ENCODE measurements at regions not wholly inside any gene's neighbourhood (a gene's known extent, or its start where the extent isn't known, plus 50 kb on each side); places are given as distances from the start of the nearest gene placed in this dataset.

GRCh38 chr2:240252872-240253511 lies 112.5 kb upstream of the OTOS start:
- no peaks in the 10 kb centered on the region for H3K9me3 Mint-ChIP-seq
- peaks cover 12 to 85% of the 10 kb centered on the region in 2 donors for H3K27me3 Mint-ChIP-seq
- H3K4me3 Mint-ChIP-seq = no peak overlapping the region
- no peaks in the 10 kb centered on the region for H3K36me3 Mint-ChIP-seq (ENCODE audit: insufficient read depth)
- DNase-seq = no peak
- H3K27ac Mint-ChIP-seq = no peak overlapping the region
- ATAC-seq (replicated peaks) = no peak
- H3K4me1 Mint-ChIP-seq (ENCODE audit: low read depth in 2 of 2) = peaks cover 0 to 2% of the 10 kb centered on the region in 2 donors

GRCh38 chr2:240253583-240254145 lies 113.2 kb upstream of the OTOS start:
- H3K9me3 Mint-ChIP-seq = no peaks in the 10 kb centered on the region
- no peak overlapping the region for H3K27ac Mint-ChIP-seq
- no peak overlapping the region for H3K4me3 Mint-ChIP-seq
- peaks cover 12 to 79% of the 10 kb centered on the region in 2 donors for H3K27me3 Mint-ChIP-seq
- ATAC-seq (replicated peaks) (no peak), DNase-seq (no peak)
- no peaks in the 10 kb centered on the region for H3K36me3 Mint-ChIP-seq (ENCODE audit: insufficient read depth)
- peaks cover 0 to 2% of the 10 kb centered on the region in 2 donors for H3K4me1 Mint-ChIP-seq (ENCODE audit: low read depth in 2 of 2)

GRCh38 chr2:240254337-240255164 lies 114.1 kb upstream of the OTOS start:
- Mint-ChIP-seq H3K27me3 (peaks cover 12 to 75% of the 10 kb centered on the region in 2 donors), H3K4me1 (ENCODE audit: low read depth in 2 of 2) (peaks cover 0 to 2% of the 10 kb centered on the region in 2 donors), H3K9me3 (no peaks in the 10 kb centered on the region), H3K36me3 (ENCODE audit: insufficient read depth) (no peaks in the 10 kb centered on the region), H3K27ac (no peak overlapping the region), H3K4me3 (no peak overlapping the region)
- ATAC-seq (replicated peaks) (no peak), DNase-seq (no peak)

GRCh38 chr2:240255165-240255491 lies 114.7 kb upstream of the OTOS start:
- ATAC-seq (replicated peaks) = no peak

GRCh38 chr2:240255811-240256703 lies 115.6 kb upstream of the OTOS start:
- no peaks in the 10 kb centered on the region for H3K4me1 Mint-ChIP-seq (ENCODE audit: low read depth in 2 of 2)
- no peak overlapping the region for H3K27ac Mint-ChIP-seq
- H3K27me3 Mint-ChIP-seq = peaks cover 12 to 67% of the 10 kb centered on the region in 2 donors
- no peaks in the 10 kb centered on the region for H3K9me3 Mint-ChIP-seq
- no peak overlapping the region for H3K4me3 Mint-ChIP-seq
- ATAC-seq (replicated peaks) (no peak), DNase-seq (no peak)
- H3K36me3 Mint-ChIP-seq (ENCODE audit: insufficient read depth) = no peaks in the 10 kb centered on the region

More at GRCh38 chr2:240255165-240255491, 114.7 kb upstream of the OTOS start:
- Mint-ChIP-seq H3K36me3 (ENCODE audit: insufficient read depth) (no peaks in the 10 kb centered on the region), H3K27me3 (peaks cover 12 to 74% of the 10 kb centered on the region in 2 donors), H3K4me1 (ENCODE audit: low read depth in 2 of 2) (peaks cover 0 to 2% of the 10 kb centered on the region in 2 donors), H3K27ac (no peak overlapping the region), H3K9me3 (no peaks in the 10 kb centered on the region), H3K4me3 (no peak overlapping the region)
- DNase-seq = no peak

GRCh38 chr2:240256704-240257637 lies 116.5 kb upstream of the OTOS start:
- H3K27ac Mint-ChIP-seq = no peak overlapping the region
- H3K4me1 Mint-ChIP-seq (ENCODE audit: low read depth in 2 of 2) = no peaks in the 10 kb centered on the region
- no peak for ATAC-seq (replicated peaks)
- H3K9me3 Mint-ChIP-seq = peaks cover 0 to 1% of the 10 kb centered on the region in 2 donors
- H3K4me3 Mint-ChIP-seq = no peak overlapping the region
- no peaks in the 10 kb centered on the region for H3K36me3 Mint-ChIP-seq (ENCODE audit: insufficient read depth)
- peaks cover 12 to 67% of the 10 kb centered on the region in 2 donors for H3K27me3 Mint-ChIP-seq
- DNase-seq = no peak

GRCh38 chr2:240257940-240258580 lies 117.6 kb upstream of the OTOS start:
- peaks cover 0 to 7% of the 10 kb centered on the region in 2 donors for H3K9me3 Mint-ChIP-seq
- H3K4me1 Mint-ChIP-seq (ENCODE audit: low read depth in 2 of 2) = no peaks in the 10 kb centered on the region
- peaks cover 12 to 57% of the 10 kb centered on the region in 2 donors for H3K27me3 Mint-ChIP-seq
- H3K4me3 Mint-ChIP-seq = no peak overlapping the region
- no peaks in the 10 kb centered on the region for H3K36me3 Mint-ChIP-seq (ENCODE audit: insufficient read depth)
- DNase-seq (no peak), ATAC-seq (replicated peaks) (no peak)
- no peak overlapping the region for H3K27ac Mint-ChIP-seq

GRCh38 chr2:240258685-240259084 lies 118.2 kb upstream of the OTOS start:
- H3K27me3 Mint-ChIP-seq = peaks cover 12 to 50% of the 10 kb centered on the region in 2 donors
- no peaks in the 10 kb centered on the region for H3K4me1 Mint-ChIP-seq (ENCODE audit: low read depth in 2 of 2)
- H3K36me3 Mint-ChIP-seq (ENCODE audit: insufficient read depth) = no peaks in the 10 kb centered on the region
- ATAC-seq (replicated peaks) (no peak), DNase-seq (no peak)
- H3K4me3 Mint-ChIP-seq = no peak overlapping the region
- H3K9me3 Mint-ChIP-seq = peaks cover 0 to 7% of the 10 kb centered on the region in 2 donors
- H3K27ac Mint-ChIP-seq = no peak overlapping the region

GRCh38 chr2:240259201-240259923 lies 118.9 kb upstream of the OTOS start:
- no peak overlapping the region for H3K27ac Mint-ChIP-seq
- H3K4me1 Mint-ChIP-seq (ENCODE audit: low read depth in 2 of 2) = no peaks in the 10 kb centered on the region
- H3K36me3 Mint-ChIP-seq (ENCODE audit: insufficient read depth) = no peaks in the 10 kb centered on the region
- no peak overlapping the region for H3K4me3 Mint-ChIP-seq
- peaks cover 12 to 45% of the 10 kb centered on the region in 2 donors for H3K27me3 Mint-ChIP-seq
- no peak for ATAC-seq (replicated peaks)
- DNase-seq = no peak
- H3K9me3 Mint-ChIP-seq = peaks cover 0 to 7% of the 10 kb centered on the region in 2 donors

GRCh38 chr2:240259924-240260529 lies 119.6 kb upstream of the OTOS start:
- no peaks in the 10 kb centered on the region for H3K4me1 Mint-ChIP-seq (ENCODE audit: low read depth in 2 of 2)
- ATAC-seq (replicated peaks) (no peak), DNase-seq (no peak)
- peaks cover 11 to 38% of the 10 kb centered on the region in 2 donors for H3K27me3 Mint-ChIP-seq
- no peak overlapping the region for H3K4me3 Mint-ChIP-seq
- peaks cover 0 to 7% of the 10 kb centered on the region in 2 donors for H3K9me3 Mint-ChIP-seq
- H3K27ac Mint-ChIP-seq = peak overlapping the region in 1 of 2 donors; percentile 55
- H3K36me3 Mint-ChIP-seq (ENCODE audit: insufficient read depth) = no peaks in the 10 kb centered on the region

GRCh38 chr2:240260664-240261063 lies 120.2 kb upstream of the OTOS start:
- ATAC-seq (replicated peaks) (no peak), DNase-seq (no peak)
- peaks cover 0 to 7% of the 10 kb centered on the region in 2 donors for H3K9me3 Mint-ChIP-seq
- no peaks in the 10 kb centered on the region for H3K4me1 Mint-ChIP-seq (ENCODE audit: low read depth in 2 of 2)
- H3K27ac Mint-ChIP-seq = peak overlapping the region in 1 of 2 donors; percentile 55
- peaks cover 5 to 32% of the 10 kb centered on the region in 2 donors for H3K27me3 Mint-ChIP-seq
- no peaks in the 10 kb centered on the region for H3K36me3 Mint-ChIP-seq (ENCODE audit: insufficient read depth)
- no peak overlapping the region for H3K4me3 Mint-ChIP-seq
